Heart left ventricle (tissue), 16 donors: ENCODE measurements at regions not wholly inside any gene's neighbourhood (a gene's known extent, or its start where the extent isn't known, plus 50 kb on each side); places are given as distances from the start of the nearest gene placed in this dataset.

ENCODE experiments used
- ATAC-seq, 4 donors: fragments of 200-7000 bp; cut with Tn5 transposase; one replicate each; pipeline ENCODE4 v1.9.1; 2020 to 2022; ENCODE audit warnings: moderate library complexity in 4 of 4, mild to moderate bottlenecking in 3 of 4, moderate number of reproducible peaks in 1 of 4
- DNase-seq, 5 donors: peaks; one replicate each; pipeline ENCODE4 v3.0.0-alpha.2; 2020
- H3K27ac ChIP-seq, 12 donors: fragments of 200-600 bp; sonication (generic) in 4 of 12; one replicate each; pipeline versions ENCODE4 v1.5.0 to v1.8.0; 2016 to 2022; ENCODE audit warnings: mild to moderate bottlenecking in 2 of 12
- H3K27me3 ChIP-seq, 9 donors: fragments of 200-600 bp; sonication (generic) in 2 of 9; one replicate each; pipeline versions ENCODE4 v1.5.1 to v1.8.0; 2016 to 2022; ENCODE audit warnings: mild to moderate bottlenecking in 3 of 9
- H3K36me3 ChIP-seq, 9 donors: fragments of 200-600 bp; sonication (generic) in 2 of 9; one replicate each; pipeline versions ENCODE4 v1.5.0 to v1.8.0; 2018 to 2022; ENCODE audit warnings: mild to moderate bottlenecking in 2 of 9
- H3K4me1 ChIP-seq, 12 donors: fragments of 200-600 bp; sonication (generic) in 4 of 12; one replicate each; pipeline versions ENCODE4 v1.5.0 to v1.8.0; 2016 to 2022; ENCODE audit warnings: mild to moderate bottlenecking in 3 of 12
- H3K4me3 ChIP-seq, 12 donors: fragments of 200-600 bp; sonication (generic) in 4 of 12; one replicate each; pipeline versions ENCODE4 v1.5.0 to v1.8.0; 2017 to 2022; ENCODE audit warnings: mild to moderate bottlenecking in 9 of 12, moderate library complexity in 4 of 12
- H3K9me3 ChIP-seq, 12 donors: fragments of 200-600 bp; sonication (generic) in 4 of 12; one replicate each; pipeline versions ENCODE4 v1.5.0 to v1.8.0; 2016 to 2022; ENCODE audit warnings: mild to moderate bottlenecking in 1 of 12
- POLR2A ChIP-seq, 2 donors: fragments of 450-650 bp; IDR thresholded peaks; one replicate each; pipeline ENCODE4 v1.6.1; 2017; ENCODE audit warnings: antibody characterized with exemption in 2 of 2, mild to moderate bottlenecking in 2 of 2, moderate library complexity in 2 of 2
- WGBS, 4 donors: extraction: QIAGEN DNeasy Blood & Tissue Kit in 2 of 4; methylation state at CpG; one replicate each; pipeline versions ENCODE4 v1.1.5 to v1.1.7; 2013 to 2018; 5-methylcytosine and 5-hydroxymethylcytosine counted together
- intact Hi-C, 10 donors: fragments of 100-400 bp; cut with DNase I; formaldehyde crosslinking; loops; one replicate each; pipeline versions ENCODE4 v1.11.1 to v1.14.2; 2022
- TF ChIP-seq, protein P1 (sequence below), 12 donors: fragments of 200-600 bp; sonication (generic) in 4 of 12; IDR thresholded peaks; one replicate each; pipeline versions ENCODE4 v1.5.0 to v1.8.0; 2018 to 2022; ENCODE audit warnings: antibody characterized with exemption in 12 of 12, mild to moderate bottlenecking in 5 of 12
- donor health status: ischemic (EF 13 %, LVEDD 7.1; RV severe dilation, severe dysfunction).
- donor health status: healthy with polysubstance abuse.
- donor health status: DM: no; HTN: yes; CAD: no.
- donor health status: DM: no; HTN: no; CAD: no.
- donor health status: ischemic (EF 25% LVEDD 6.9; RV normal size, moderate dysfunction).
- donor health status: ischemic (EF 25% LVEDD 5.7; RV mildly dilated, moderate dysfunction).
- donor health status: healthy.
- donor health status: DM: yes; HTN: yes; CAD: no.
- donor health status: ischemic (EF 35%, LVEDD 5.7; RV mildly dilated, moderate dysfunction).
- donor health status: nonischemic (EF 11% LVEDD 7.7; RV severe dilation, severe dysfunction).
- donor health status: DM: yes; HTN: yes; CAD: no.
- donor health status: PGD.
- donor health status: ischemic (EF 29% LVEDD 5.4; RV normal size, mild dysfunction).
- donor health status: nonischemic (EF 23%, LVEDD 6.1; RV moderate dilation, normal function).

DNA sequence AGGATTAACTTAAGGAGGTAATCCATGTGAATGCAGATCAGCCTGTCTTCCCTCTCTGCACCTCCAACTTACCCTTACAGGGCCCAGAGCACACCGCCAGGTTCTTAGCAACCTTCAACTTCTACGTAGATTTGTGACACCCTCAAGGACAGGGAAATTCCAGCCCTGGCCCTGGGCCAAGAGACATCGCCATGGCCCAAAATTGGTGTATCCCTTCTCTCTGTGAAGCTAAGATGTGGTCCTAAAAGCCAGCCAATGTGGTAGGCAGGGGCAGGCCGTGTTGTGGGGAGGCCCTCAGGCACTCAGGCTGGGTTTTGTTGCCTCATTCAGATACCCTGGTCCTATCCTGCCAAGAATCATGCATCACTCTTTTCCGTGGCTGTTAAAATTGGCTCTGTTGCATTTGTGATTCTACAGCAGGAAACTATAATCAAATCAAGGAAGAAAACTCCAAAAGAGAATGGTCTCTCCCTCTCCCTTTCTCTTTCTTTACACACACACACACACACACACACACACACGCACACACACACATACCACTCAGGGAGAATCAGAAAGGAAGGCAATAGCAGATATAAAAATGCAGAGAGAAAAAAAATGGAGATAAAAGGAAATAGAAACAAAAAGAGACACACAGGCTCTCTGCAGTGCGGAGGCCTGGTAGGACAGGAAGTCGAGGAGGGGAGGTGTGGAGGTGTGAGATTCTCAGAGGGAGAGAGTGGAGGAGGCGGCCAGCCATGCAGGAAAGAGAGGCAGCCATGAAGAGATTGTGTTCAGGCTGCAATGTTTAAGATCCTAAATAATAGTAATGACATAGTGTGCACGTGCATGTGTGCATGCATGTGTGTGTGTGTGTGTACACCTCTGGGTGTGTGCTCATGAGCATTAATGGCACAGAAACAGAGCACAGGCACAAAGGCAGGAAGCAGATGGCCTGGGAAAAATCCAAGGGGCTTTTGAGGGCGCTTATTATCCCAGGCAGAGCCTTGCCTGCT is 201.8 kb upstream of the LRFN2 start:
- TF ChIP-seq, protein P1, sequence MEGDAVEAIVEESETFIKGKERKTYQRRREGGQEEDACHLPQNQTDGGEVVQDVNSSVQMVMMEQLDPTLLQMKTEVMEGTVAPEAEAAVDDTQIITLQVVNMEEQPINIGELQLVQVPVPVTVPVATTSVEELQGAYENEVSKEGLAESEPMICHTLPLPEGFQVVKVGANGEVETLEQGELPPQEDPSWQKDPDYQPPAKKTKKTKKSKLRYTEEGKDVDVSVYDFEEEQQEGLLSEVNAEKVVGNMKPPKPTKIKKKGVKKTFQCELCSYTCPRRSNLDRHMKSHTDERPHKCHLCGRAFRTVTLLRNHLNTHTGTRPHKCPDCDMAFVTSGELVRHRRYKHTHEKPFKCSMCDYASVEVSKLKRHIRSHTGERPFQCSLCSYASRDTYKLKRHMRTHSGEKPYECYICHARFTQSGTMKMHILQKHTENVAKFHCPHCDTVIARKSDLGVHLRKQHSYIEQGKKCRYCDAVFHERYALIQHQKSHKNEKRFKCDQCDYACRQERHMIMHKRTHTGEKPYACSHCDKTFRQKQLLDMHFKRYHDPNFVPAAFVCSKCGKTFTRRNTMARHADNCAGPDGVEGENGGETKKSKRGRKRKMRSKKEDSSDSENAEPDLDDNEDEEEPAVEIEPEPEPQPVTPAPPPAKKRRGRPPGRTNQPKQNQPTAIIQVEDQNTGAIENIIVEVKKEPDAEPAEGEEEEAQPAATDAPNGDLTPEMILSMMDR (IDR thresholded peaks at IDR 0.05): no peak
- no peak for TF ChIP-seq POLR2A (IDR thresholded peaks at IDR 0.05)
- Histone ChIP-seq H3K4me1 (peaks cover 0 to 12% (median 5%) of the 10 kb centered on the region in 12 donors), H3K4me3 (no peak overlapping the region), H3K27me3 (no peaks in the 10 kb centered on the region), H3K36me3 (no peaks in the 10 kb centered on the region), H3K9me3 (no peaks in the 10 kb centered on the region), H3K27ac (peak overlapping the region in 1 of 12 donors; percentile 40)
- intact Hi-C loops: no loop called here
- DNase-seq: no peak
- peak in 2 of 4 donors; percentile 49 to 54 for ATAC-seq
- 47 to 58% (median 52%) methylated on average over 11 of the region's 11 CpGs for WGBS, 4 donors

DNA sequence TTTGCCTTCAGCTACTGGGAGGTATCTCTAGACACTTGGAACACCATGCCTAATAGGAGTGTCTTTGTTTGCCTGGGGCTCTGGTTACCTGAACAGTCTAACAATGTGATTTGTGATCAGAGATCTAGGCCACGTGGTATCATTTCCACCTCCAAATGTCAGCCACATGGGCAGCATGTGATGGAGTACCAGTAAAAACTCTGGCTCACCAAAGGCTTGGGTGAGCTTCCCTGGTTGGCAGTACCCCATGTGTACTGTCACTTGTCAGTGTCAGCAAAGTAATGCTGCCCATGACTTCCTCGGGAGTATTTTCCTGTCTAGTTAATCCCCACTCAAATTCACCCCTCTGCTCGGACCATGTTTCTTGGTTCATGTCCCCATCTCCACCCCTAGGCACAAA is 195.2 kb upstream of the LRFN2 start:
- ATAC-seq: no peak
- Histone ChIP-seq H3K36me3 (no peaks in the 10 kb centered on the region), H3K27ac (no peak overlapping the region), H3K9me3 (no peaks in the 10 kb centered on the region), H3K4me1 (peaks cover 0 to 10% (median 0%) of the 10 kb centered on the region in 12 donors), H3K27me3 (no peaks in the 10 kb centered on the region), H3K4me3 (no peak overlapping the region)
- intact Hi-C loops: no loop called here
- TF ChIP-seq, protein P1 (IDR thresholded peaks at IDR 0.05): no peak
- no peak for TF ChIP-seq POLR2A (IDR thresholded peaks at IDR 0.05)
- DNase-seq: no peak
- 42 to 60% (median 54%) methylated on average over 3 of the region's 3 CpGs for WGBS, 4 donors

DNA sequence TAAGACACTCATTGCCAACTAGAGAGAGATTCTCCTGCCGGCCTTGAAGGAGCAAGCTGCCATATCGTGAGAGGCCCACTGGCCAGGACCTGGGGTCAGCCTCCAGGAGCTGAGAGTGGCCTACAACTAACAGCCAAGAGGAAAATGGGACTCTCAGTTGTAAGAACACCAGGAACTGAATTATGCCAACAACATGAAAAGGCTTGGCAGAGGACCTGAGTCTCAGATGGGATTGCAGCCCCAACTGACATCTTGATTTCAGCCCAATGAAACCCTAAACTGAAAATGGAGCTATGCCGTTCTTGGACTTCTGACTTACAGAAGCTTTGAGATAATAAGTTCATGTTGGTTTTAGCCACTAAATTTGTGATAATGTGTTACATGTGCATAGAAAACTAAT is 193.5 kb upstream of the LRFN2 start:
- intact Hi-C loops: no loop called here

DNA sequence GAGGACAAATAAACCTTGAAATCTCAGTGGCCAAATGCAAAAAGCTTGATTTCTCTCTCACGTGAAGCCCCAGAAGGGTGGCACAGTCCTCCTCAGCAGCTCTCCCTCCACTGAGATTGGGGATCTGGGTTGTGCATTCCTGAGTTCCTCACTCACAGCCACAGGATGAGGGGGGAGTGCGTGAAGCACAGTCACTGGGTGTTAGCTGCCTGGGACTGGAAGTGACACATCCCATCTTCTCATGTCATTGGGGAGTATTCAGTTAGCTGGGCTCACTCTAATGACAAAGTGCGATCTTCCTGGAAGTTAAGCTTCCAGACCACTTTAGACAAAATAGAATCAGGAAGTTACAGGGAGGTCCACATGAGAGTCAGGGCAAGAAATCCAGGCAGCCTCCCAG is 192.2 kb upstream of the LRFN2 start:
- ATAC-seq: peak in 2 of 4 donors; percentile 16 to 47
- Histone ChIP-seq H3K4me3 (no peak overlapping the region), H3K4me1 (peaks cover 0 to 10% (median 0%) of the 10 kb centered on the region in 12 donors), H3K36me3 (no peaks in the 10 kb centered on the region), H3K27ac (no peak overlapping the region), H3K27me3 (peaks cover 0 to 5% (median 0%) of the 10 kb centered on the region in 9 donors), H3K9me3 (no peaks in the 10 kb centered on the region)
- 58 to 82% (median 67%) methylated on average over 3 of the region's 3 CpGs for WGBS, 4 donors
- intact Hi-C loops: no loop called here
- TF ChIP-seq POLR2A (IDR thresholded peaks at IDR 0.05): no peak
- TF ChIP-seq, protein P1 (IDR thresholded peaks at IDR 0.05): no peak
- DNase-seq: no peak

More for the DNA sequence above, 193.5 kb upstream of the LRFN2 start:
- Histone ChIP-seq H3K27ac (no peak overlapping the region), H3K27me3 (peaks cover 0 to 4% (median 0%) of the 10 kb centered on the region in 9 donors), H3K9me3 (no peaks in the 10 kb centered on the region), H3K36me3 (no peaks in the 10 kb centered on the region), H3K4me1 (peaks cover 0 to 10% (median 0%) of the 10 kb centered on the region in 12 donors), H3K4me3 (no peak overlapping the region)
- WGBS, 4 donors: 80 to 86% (median 83%) methylated on average over 3 of the region's 3 CpGs
- no peak for TF ChIP-seq POLR2A (IDR thresholded peaks at IDR 0.05)
- TF ChIP-seq, protein P1 (IDR thresholded peaks at IDR 0.05): no peak
- DNase-seq (no peak), ATAC-seq (no peak)
